ENCODE measurements at regions not wholly inside any gene's neighbourhood (a gene's known extent, or its start where the extent isn't known, plus 50 kb on each side); places are given as distances from the start of the nearest gene placed in this dataset.

DNA sequence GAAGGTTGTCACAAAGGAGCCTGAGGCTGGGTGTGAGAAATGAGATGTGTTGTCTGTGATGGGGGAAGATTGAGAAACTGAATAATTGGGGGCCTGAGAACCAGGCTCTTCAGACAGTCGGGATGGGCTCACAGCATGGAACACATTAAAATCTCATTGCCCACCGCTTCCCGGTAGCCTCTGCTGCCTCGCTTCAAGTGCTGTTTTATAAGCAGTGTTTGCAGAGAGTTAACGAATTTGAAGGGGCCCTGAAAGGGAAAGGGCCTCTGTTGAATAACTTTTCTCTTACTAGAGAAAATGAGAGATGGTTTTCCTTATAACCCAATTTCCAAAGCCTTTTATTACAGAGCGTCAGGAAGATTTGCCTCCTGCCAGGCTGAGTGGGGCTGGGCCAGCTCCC lies 258.8 kb upstream of the ASIC2 start:
- H3K9me3 Mint-ChIP-seq (ENCODE audit: insufficient read depth), result no peaks in the 10 kb centered on the region
- H3K36me3 ChIP-seq (replicated peaks in 1 of 2; ENCODE audit: control extremely low read depth in 1 of 2, control insufficient read depth in 1 of 2, extremely low read depth in 1 of 2, insufficient read depth in 2 of 2, low read length in 1 of 2), result no peaks in the 10 kb centered on the region
- no peaks in the 10 kb centered on the region for H3K27me3 Mint-ChIP-seq
- no peaks in the 10 kb centered on the region for H3K9me3 ChIP-seq (ENCODE audit: control extremely low read depth in 1 of 3, control insufficient read depth in 2 of 3, insufficient read depth in 1 of 3, low read length in 2 of 3)
- WGBS (ENCODE audit: insufficient coverage), result 40% methylated on average over 1 of the region's 6 CpGs
- H3K4me1 Mint-ChIP-seq, result no peaks in the 10 kb centered on the region
- TF ChIP-seq EZH2 (IDR thresholded peaks at IDR 0.05; ENCODE audit: borderline replicate concordance, insufficient read depth, low read depth, low read length, poor library complexity, severe bottlenecking), result no peak
- TF ChIP-seq CTCF (IDR thresholded peaks at IDR 0.05), result no peak
- no peaks in the 10 kb centered on the region for H4K20me1 ChIP-seq (ENCODE audit: control insufficient read depth, insufficient read depth, low read length, poor library complexity, severe bottlenecking)
- no peak overlapping the region for H3K27ac Mint-ChIP-seq
- H3K4me1 ChIP-seq (ENCODE audit: control insufficient read depth in 2 of 2, insufficient read depth in 2 of 2, low read length in 2 of 2), result no peaks in the 10 kb centered on the region
- H3K9ac ChIP-seq (ENCODE audit: low read length), result no peak overlapping the region
- no peak overlapping the region for H3K4me2 ChIP-seq (replicated peaks; ENCODE audit: low read depth, low read length, poor library complexity, severe bottlenecking)
- ATAC-seq (ENCODE audit: low read depth), result no peak
- no peak overlapping the region for H3K27ac ChIP-seq (ENCODE audit: low read length in 2 of 2)
- no peak overlapping the region for H3K4me3 ChIP-seq (ENCODE audit: control extremely low read depth in 1 of 5, extremely low read depth in 1 of 5, insufficient read depth in 1 of 5, low read depth in 2 of 5, low read length in 4 of 5)
- no peak overlapping the region for H2AFZ ChIP-seq (ENCODE audit: insufficient read depth, low read depth, low read length, poor library complexity, severe bottlenecking)
- no peak for DNase-seq
- POLR2A ChIA-PET, result no interaction called here
- no peaks in the 10 kb centered on the region for H3K79me2 ChIP-seq (ENCODE audit: control insufficient read depth, insufficient read depth, low read length)
- H3K4me3 Mint-ChIP-seq, result no peak overlapping the region
- peaks cover 0 to 3% (median 0%) of the 10 kb centered on the region in 4 experiments for H3K27me3 ChIP-seq (replicated peaks in 1 of 4; ENCODE audit: control extremely low read depth in 1 of 4, control insufficient read depth in 3 of 4, insufficient read depth in 4 of 4, low read length in 3 of 4)
- intact Hi-C loops (cut with micrococcal nuclease), result no loop called here
- CTCF ChIA-PET, result no interaction called here

GRCh38 chr17:33560165-33560564 lies 267.1 kb upstream of the ASIC2 start:
- no peak overlapping the region for H3K4me3 Mint-ChIP-seq
- no peaks in the 10 kb centered on the region for H3K4me1 ChIP-seq (ENCODE audit: control insufficient read depth in 2 of 2, insufficient read depth in 2 of 2, low read length in 2 of 2)
- no peak overlapping the region for H3K27ac ChIP-seq (ENCODE audit: low read length in 2 of 2)
- DNase-seq (no peak), ATAC-seq (ENCODE audit: low read depth) (no peak)
- no peak overlapping the region for H3K4me2 ChIP-seq (replicated peaks; ENCODE audit: low read depth, low read length, poor library complexity, severe bottlenecking)
- no peak overlapping the region for H3K27ac Mint-ChIP-seq
- H3K4me3 ChIP-seq (ENCODE audit: control extremely low read depth in 1 of 5, extremely low read depth in 1 of 5, insufficient read depth in 1 of 5, low read depth in 2 of 5, low read length in 4 of 5), result no peak overlapping the region
- no peak for TF ChIP-seq CTCF (IDR thresholded peaks at IDR 0.05)
- no peak for TF ChIP-seq EZH2 (IDR thresholded peaks at IDR 0.05; ENCODE audit: borderline replicate concordance, insufficient read depth, low read depth, low read length, poor library complexity, severe bottlenecking)
- 10% methylated on average over 2 of the region's 5 CpGs for WGBS (ENCODE audit: insufficient coverage)
- no peaks in the 10 kb centered on the region for H4K20me1 ChIP-seq (ENCODE audit: control insufficient read depth, insufficient read depth, low read length, poor library complexity, severe bottlenecking)
- H3K27me3 Mint-ChIP-seq, result no peaks in the 10 kb centered on the region
- ChIA-PET CTCF (no interaction called here), POLR2A (no interaction called here)
- no peak overlapping the region for H3K9ac ChIP-seq (ENCODE audit: low read length)
- no peaks in the 10 kb centered on the region for H3K79me2 ChIP-seq (ENCODE audit: control insufficient read depth, insufficient read depth, low read length)
- H3K27me3 ChIP-seq (replicated peaks in 1 of 4; ENCODE audit: control extremely low read depth in 1 of 4, control insufficient read depth in 3 of 4, insufficient read depth in 4 of 4, low read length in 3 of 4), result no peaks in the 10 kb centered on the region
- peaks cover 0 to 14% (median 0%) of the 10 kb centered on the region in 3 donors for H3K9me3 ChIP-seq (ENCODE audit: control extremely low read depth in 1 of 3, control insufficient read depth in 2 of 3, insufficient read depth in 1 of 3, low read length in 2 of 3)
- H3K36me3 ChIP-seq (replicated peaks in 1 of 2; ENCODE audit: control extremely low read depth in 1 of 2, control insufficient read depth in 1 of 2, extremely low read depth in 1 of 2, insufficient read depth in 2 of 2, low read length in 1 of 2), result no peaks in the 10 kb centered on the region
- no peak overlapping the region for H2AFZ ChIP-seq (ENCODE audit: insufficient read depth, low read depth, low read length, poor library complexity, severe bottlenecking)
- intact Hi-C loops (cut with micrococcal nuclease), result no loop called here
- H3K9me3 Mint-ChIP-seq (ENCODE audit: insufficient read depth), result no peaks in the 10 kb centered on the region
- H3K4me1 Mint-ChIP-seq, result no peaks in the 10 kb centered on the region
